DOHH2 (cell line): ENCODE measurements at regions not wholly inside any gene's neighbourhood (a gene's known extent, or its start where the extent isn't known, plus 50 kb on each side); places are given as distances from the start of the nearest gene placed in this dataset.

Source experiments
- H3F3A ChIP-seq: fragments of 200-600 bp; sonication (generic), shearing (Covaris generic); 2 replicates; pipeline ENCODE4 v1.6.0; 2016; ENCODE audit warnings: antibody characterized with exemption, mild to moderate bottlenecking; ENCODE audit not compliant: control insufficient read depth, insufficient read depth
- H3K27ac ChIP-seq: fragments of 200-600 bp; sonication (generic); 2 replicates; pipeline ENCODE4 v1.5.1; 2014; ENCODE audit warnings: low read depth, mild to moderate bottlenecking, low read length, moderate library complexity
- H3K27me3 ChIP-seq: fragments of 200-600 bp; sonication (generic); 2 replicates; pipeline ENCODE4 v1.6.1; 2014; ENCODE audit warnings: mild to moderate bottlenecking, low read length, mixed read lengths; ENCODE audit not compliant: control insufficient read depth
- H3K36me3 ChIP-seq: fragments of 200-600 bp; sonication (generic); 2 replicates; pipeline ENCODE4 v1.6.1; 2014; ENCODE audit warnings: mild to moderate bottlenecking, low read length, moderate library complexity, mixed read lengths; ENCODE audit not compliant: control insufficient read depth
- H3K4me1 ChIP-seq: fragments of 200-600 bp; sonication (generic); 2 replicates; pipeline ENCODE4 v1.6.1; 2014; ENCODE audit warnings: mild to moderate bottlenecking, low read length, mixed read lengths; ENCODE audit not compliant: control insufficient read depth
- H3K4me2 ChIP-seq: fragments of 200-600 bp; sonication (generic); 2 replicates; pipeline ENCODE4 v1.6.0; 2014; ENCODE audit warnings: mild to moderate bottlenecking, low read length, moderate library complexity
- H3K4me3 ChIP-seq: fragments of 200-600 bp; sonication (generic); 2 replicates; pipeline ENCODE4 v1.5.1; 2014; ENCODE audit warnings: mild to moderate bottlenecking, low read length, mixed read lengths
- H3K79me2 ChIP-seq: fragments of 200-600 bp; sonication (generic); 2 replicates; pipeline ENCODE4 v1.6.1; 2014; ENCODE audit warnings: mild to moderate bottlenecking, low read length, mixed read lengths; ENCODE audit not compliant: control insufficient read depth
- H3K9me2 ChIP-seq: fragments of 200-600 bp; sonication (generic); replicated peaks from 2 replicates; pipeline ENCODE4 v1.6.1; 2014; ENCODE audit warnings: mild to moderate bottlenecking, low read length, mixed read lengths; ENCODE audit not compliant: control insufficient read depth
- H3K9me3 ChIP-seq: fragments of 200-600 bp; sonication (generic); 2 replicates; pipeline ENCODE4 v1.6.1; 2014; ENCODE audit warnings: antibody characterized with exemption, low read length, mixed read lengths; ENCODE audit not compliant: control insufficient read depth, insufficient read depth
- H4K20me1 ChIP-seq: fragments of 200-600 bp; sonication (generic); 2 replicates; pipeline ENCODE4 v1.6.0; 2014; ENCODE audit warnings: low read depth, mild to moderate bottlenecking, antibody characterized with exemption, low read length, moderate library complexity; ENCODE audit not compliant: control insufficient read depth, insufficient read depth
- CTCF ChIP-seq: fragments of 200-600 bp; sonication (generic); IDR thresholded peaks from one replicate; pipeline ENCODE4 v1.5.1; 2014; ENCODE audit warnings: antibody characterized with exemption, mild to moderate bottlenecking, low read depth, low read length; ENCODE audit not compliant: poor library complexity, severe bottlenecking
- EZH2phosphoT487 ChIP-seq: fragments of 200-600 bp; sonication (generic); IDR thresholded peaks from 2 replicates; pipeline ENCODE4 v1.6.1; 2017; ENCODE audit warnings: borderline replicate concordance, mild to moderate bottlenecking, antibody characterized with exemption, low read length, moderate library complexity, mixed read lengths

DNA sequence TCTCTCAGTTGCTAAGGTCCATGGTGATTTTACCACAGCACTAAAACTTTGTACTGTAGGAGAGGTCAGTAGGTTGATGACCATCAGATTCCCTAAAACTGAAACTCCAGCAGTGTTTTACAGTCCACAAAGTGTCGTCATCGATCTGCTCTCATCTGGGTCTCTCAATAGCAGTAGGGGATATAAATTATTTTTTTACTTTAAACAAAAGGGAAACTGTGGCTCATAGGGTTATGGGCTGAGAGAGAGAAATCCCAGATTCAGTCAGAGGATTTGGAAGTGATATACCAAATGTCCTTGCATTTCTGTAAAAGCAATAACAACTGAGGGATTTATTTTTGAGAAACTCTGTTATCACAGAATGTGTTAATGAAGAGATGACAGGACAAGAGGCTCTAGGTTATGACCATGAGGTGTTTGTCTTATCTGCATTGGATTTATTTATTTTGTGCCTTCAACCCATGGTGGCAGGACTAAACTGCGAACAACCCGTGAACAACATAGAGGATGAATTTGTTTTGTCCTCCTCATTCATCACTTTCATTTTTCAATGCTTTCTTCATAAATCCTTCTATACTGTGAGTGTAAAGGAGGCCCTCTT lies 869.7 kb downstream of the OTOL1 start:
- no peaks in the 10 kb centered on the region for H4K20me1 ChIP-seq
- H3K9me2 ChIP-seq: no peaks in the 10 kb centered on the region
- no peak overlapping the region for H3K27ac ChIP-seq
- no peaks in the 10 kb centered on the region for H3F3A ChIP-seq
- H3K79me2 ChIP-seq: no peaks in the 10 kb centered on the region
- H3K4me2 ChIP-seq: no peak overlapping the region
- no peaks in the 10 kb centered on the region for H3K36me3 ChIP-seq
- no peak overlapping the region for H3K4me3 ChIP-seq
- H3K9me3 ChIP-seq: no peaks in the 10 kb centered on the region
- no peaks in the 10 kb centered on the region for H3K4me1 ChIP-seq
- H3K27me3 ChIP-seq: no peaks in the 10 kb centered on the region
- TF ChIP-seq EZH2phosphoT487 (no peak), CTCF (no peak)

DNA sequence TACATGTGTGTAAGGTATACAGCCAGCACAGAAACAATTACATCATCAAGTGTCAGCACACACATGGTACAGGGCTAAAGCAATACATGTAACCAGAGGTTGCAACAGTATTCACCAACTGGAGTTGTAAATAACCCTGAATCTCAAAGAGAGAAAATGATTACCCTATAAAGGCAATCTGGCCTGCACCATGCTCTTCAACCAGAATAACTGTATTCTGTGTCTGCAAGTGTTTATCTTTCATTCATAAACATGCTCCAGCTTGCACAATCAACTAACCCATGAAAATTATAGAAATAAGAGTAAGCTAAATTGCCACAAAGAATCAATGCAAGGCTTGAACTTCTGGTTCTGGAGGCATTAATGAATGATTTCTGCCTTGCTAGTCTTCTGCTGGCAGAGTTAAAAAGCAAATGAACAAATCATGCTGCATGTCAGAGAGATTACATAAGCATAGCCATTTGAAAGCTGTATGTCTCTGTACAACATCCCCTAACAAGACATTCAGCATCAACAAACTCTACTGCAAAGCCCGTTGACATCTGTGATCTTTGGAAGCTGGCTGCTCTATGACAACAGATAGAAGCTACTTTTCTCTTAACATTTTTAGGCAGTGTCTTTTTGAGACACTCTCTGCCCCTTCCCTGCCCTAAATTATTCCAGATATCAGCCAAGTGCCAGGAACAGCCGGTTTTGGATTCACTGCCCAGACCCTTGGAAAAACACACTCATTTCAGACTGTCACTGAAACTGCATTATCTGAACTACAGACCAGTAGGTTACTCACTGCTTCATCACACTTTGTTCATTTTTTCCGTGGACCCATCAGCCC lies 871.0 kb downstream of the OTOL1 start:
- no peaks in the 10 kb centered on the region for H3K79me2 ChIP-seq
- TF ChIP-seq CTCF (no peak), EZH2phosphoT487 (no peak)
- no peak overlapping the region for H3K27ac ChIP-seq
- no peaks in the 10 kb centered on the region for H3F3A ChIP-seq
- no peaks in the 10 kb centered on the region for H3K36me3 ChIP-seq
- no peaks in the 10 kb centered on the region for H3K9me2 ChIP-seq
- H4K20me1 ChIP-seq: no peaks in the 10 kb centered on the region
- H3K9me3 ChIP-seq: no peaks in the 10 kb centered on the region
- H3K4me2 ChIP-seq: no peak overlapping the region
- H3K4me1 ChIP-seq: no peaks in the 10 kb centered on the region
- no peak overlapping the region for H3K4me3 ChIP-seq
- H3K27me3 ChIP-seq: no peaks in the 10 kb centered on the region

DNA sequence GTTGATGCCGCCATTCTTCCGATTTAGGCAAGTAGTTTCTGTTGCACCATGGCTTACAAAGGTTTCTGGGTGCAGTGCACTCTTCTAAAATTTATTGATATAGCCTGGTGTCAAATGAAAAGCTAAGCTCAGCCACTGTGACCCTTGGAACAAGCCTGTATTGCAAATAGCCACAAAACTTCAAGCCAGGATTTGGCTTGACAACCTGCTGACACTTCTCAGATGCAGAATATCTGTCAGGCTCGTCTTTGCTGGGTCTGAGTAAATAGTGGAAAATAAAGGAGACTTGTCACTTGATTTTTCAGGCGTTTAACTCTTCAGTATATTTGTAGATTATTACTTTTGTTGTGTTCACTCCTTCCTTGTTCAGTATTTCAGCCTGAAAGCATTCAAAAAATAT lies 871.8 kb downstream of the OTOL1 start:
- TF ChIP-seq CTCF: no peak
- no peak for TF ChIP-seq EZH2phosphoT487
- Histone ChIP-seq H3F3A (no peaks in the 10 kb centered on the region), H3K4me3 (no peak overlapping the region), H3K79me2 (no peaks in the 10 kb centered on the region), H3K9me3 (no peaks in the 10 kb centered on the region), H3K36me3 (no peaks in the 10 kb centered on the region), H3K27me3 (no peaks in the 10 kb centered on the region), H3K27ac (no peak overlapping the region), H3K9me2 (no peaks in the 10 kb centered on the region), H3K4me2 (no peak overlapping the region), H4K20me1 (no peaks in the 10 kb centered on the region), H3K4me1 (no peaks in the 10 kb centered on the region)
